Activated T-cell treated with anti-CD3 and anti-CD28 coated beads for 24 hours (primary cell): ENCODE measurements at regions not wholly inside any gene's neighbourhood (a gene's known extent, or its start where the extent isn't known, plus 50 kb on each side); places are given as distances from the start of the nearest gene placed in this dataset.
"Not testable (repeated sequence)": the region's sequence is repeated elsewhere in the genome, so short reads cannot be mapped to it uniquely, and the experiment has no call there.

Source experiments
- DNase-seq: peaks from one replicate; pipeline ENCODE4 v3.0.0-alpha.2; 2020; ENCODE audit warnings: low read depth

DNA sequence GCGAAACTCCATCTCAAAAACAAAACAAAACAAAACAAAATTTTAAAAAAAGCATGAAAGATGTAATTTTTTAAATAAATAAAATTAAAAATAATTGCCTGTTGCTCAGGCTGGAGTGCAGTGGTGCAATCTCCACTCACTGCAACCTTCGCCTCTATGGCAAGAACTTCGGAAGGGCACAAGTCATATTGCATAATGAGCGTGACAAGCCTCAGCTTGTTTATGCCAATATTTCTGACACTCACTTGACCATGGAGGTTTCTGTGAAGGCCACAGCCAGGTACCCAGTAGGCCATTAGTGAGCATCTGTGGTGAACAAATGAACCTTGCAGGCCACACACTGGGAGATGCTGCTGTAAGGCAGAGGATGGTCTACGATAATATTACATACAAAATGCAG is 106.1 kb upstream of the KMT2C start:
- no peak for DNase-seq

GRCh38 chr7:152539190-152539495 is 103.3 kb upstream of the KMT2C start:
- not testable (repeated sequence) for DNase-seq

GRCh38 chr7:152538346-152539189 is 102.8 kb upstream of the KMT2C start:
- not testable (repeated sequence) for DNase-seq

GRCh38 chr7:152537639-152538038 is 101.8 kb upstream of the KMT2C start:
- no peak for DNase-seq

DNA sequence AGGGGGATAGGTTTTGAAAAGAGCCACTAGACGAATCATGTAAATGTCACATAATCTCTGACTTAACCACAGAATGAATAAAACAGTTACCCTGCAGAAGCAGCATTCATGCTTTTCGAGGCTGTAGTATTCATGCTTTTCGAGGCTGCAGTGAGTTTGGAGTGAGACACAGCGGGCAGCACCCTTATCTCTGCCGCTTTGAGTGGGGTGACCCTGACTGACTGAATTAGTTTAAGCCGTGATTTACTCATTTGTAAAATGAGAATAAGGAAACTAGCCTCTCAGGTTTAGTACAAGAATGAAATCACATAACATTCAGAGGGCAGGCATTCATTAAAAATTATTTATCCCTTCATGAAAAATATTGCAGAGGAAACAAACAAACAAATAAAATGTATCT is 92.8 kb upstream of the KMT2C start:
- no peak for DNase-seq

DNA sequence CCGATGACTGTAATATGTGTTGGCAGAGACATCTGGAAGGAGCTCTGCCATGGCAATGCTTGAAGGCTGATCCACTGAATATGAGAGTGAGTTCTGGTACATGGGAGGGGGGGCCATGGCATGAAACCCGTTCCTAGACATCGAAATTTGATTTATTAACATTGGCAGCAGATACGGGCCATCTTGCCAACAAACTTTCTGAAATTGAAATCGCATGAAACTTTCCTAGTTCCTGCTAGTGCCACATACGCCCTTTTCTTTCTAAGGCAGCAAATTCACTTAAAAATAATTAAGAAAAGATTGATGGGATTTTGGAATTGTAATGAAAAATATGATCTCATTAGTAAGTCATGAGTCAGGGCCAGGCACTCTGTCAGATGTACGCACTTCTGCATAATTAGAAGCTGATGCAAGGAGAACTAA is 91.8 kb upstream of the KMT2C start:
- DNase-seq, result no peak

GRCh38 chr7:152523916-152524315 is 88.1 kb upstream of the KMT2C start:
- no peak for DNase-seq

GRCh38 chr7:152522571-152523067 is 86.8 kb upstream of the KMT2C start:
- no peak for DNase-seq

DNA sequence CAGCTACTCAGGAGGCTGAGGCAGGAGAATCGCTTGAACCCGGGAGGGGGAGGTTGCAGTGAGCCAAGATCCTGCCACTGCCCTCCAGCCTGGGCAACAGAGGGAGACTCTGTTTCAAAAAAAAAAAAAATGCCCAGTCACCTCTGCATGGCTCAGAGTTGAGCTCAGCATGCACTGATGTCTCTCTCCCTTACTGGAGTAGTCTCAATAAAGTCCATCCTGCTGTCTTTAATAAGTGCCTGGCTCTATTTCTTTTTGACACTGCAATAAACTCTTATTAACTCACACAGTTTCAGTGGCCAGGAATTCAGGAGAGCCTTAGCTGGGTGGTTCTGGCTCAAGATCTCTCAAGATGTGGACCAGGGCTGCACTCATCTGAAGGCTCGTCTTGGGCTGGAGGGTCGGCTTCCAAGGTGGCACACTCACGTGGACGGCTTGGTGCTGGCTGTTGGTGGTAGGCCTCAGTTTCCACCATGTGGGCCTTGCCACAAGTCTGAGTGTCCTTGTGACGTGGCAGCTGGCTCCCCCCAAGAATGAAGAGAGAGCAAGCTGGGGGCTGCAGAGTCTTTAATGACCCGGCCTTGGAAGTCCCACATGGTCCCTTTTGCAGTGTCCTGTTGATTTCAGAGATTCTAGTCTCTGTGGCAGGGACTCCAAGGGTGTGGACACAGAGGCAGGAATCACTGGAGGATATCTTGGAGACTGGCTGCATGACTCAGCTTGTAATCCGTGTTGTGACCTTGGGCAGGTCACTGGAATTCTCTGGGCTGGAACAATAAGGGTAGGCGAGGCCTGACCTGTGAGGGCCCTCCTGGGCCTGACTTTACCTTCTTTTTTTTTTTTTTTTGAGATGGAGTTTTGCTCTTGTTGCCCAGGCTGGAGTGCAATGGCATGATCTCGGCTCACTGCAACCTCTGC is 85.9 kb upstream of the KMT2C start:
- no peak for DNase-seq

DNA sequence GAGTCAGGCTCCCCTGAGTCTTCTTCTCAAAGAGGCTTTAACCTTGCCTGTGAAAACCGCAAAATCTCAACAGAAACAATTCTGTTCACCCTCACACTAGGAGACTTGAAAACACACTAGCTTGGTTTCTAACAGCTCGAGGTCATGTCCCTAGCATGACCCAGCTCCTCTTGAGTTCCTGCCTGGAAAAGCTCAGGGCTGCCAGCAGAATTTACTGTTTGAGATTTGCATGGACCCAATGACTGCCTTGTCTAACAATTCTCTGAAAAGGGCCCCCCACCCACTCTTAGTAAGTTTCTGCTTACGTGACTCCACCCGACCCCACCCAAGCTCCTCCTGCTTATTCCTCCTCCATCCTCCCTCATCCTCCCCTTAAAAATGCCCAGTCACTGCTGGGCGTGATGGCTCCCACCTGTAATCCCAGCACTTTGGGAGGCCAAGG is 85.1 kb upstream of the KMT2C start:
- DNase-seq, result no peak

GRCh38 chr7:152519290-152519689 is 83.5 kb upstream of the KMT2C start:
- DNase-seq, result no peak

GRCh38 chr7:152516216-152516615 is 80.4 kb upstream of the KMT2C start:
- DNase-seq, result no peak

- DNase-seq, result not testable (repeated sequence)
Measured at GRCh38 chr7:152515266-152515950, 79.6 kb upstream of the KMT2C start.

- no peak for DNase-seq
Measured at GRCh38 chr7:152514771-152515105, 78.9 kb upstream of the KMT2C start.

DNA sequence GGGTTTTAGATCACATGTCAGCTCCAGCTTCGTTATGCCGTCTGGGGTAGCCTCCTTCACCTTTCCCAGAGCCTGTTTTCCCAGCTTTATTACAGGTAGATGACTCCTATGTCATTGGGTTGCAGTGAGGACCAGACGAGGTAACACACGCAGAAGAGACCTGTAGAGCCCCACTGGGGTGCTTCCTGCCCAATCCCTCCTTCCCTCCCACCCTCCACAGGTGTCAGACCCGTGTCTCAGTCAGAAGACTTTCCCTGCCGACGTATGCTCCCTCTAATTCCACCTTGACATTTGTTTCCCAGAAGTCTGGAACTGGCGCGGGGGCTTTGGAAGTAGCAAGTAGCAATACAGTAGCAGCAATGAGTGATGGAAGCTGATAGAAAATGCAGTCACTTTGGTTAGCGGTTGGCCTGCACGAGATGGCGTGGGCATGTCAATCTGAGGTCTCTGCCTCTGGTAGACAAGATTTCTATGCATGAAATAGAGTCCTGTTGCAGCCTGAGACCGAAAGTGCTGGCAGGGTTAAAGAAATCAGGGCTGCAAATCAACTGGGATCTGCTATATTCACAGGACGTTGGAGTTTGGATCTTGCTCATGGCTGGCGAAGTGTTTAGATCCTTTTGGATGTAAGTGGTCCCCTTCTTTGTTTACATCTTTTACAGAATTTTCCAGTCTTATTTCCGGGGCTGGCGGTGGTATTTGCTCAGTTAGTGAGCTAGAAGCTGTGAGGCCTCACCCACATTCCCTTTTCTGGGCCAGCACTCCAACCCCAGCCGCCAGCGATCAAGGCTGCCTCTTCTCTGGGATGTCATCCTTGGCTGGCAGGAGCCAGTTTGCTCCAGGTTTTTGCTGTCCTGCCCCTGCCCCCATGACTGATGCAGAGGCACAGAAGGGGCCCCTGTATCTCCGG is 78.3 kb upstream of the KMT2C start:
- no peak for DNase-seq

DNA sequence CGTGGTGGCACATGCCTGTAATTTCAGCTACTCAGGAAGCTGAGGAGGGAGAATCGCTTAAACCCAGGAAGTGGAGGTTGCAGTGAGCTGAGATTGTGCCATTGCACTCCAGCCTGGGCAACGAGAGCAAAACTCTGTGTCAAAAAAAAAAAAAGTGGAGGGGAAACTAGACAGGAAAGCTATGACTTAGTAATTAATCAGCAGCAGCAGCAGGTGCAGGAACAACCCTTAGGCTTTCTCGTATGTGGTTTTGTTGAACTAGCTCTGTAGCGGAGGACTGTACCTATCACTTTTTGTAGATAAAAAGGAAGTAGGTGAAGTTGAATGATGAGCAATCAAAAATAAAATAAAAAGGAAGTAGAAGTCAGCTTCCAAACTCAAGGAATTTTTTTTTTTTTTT is 76.9 kb upstream of the KMT2C start:
- DNase-seq, result peak; percentile 2

- DNase-seq, result no peak
Measured at GRCh38 chr7:152511736-152512135, 75.9 kb upstream of the KMT2C start.

GRCh38 chr7:152508701-152509100 is 72.9 kb upstream of the KMT2C start:
- no peak for DNase-seq

GRCh38 chr7:152505606-152506005 is 69.8 kb upstream of the KMT2C start:
- DNase-seq, result no peak

GRCh38 chr7:152504816-152505215 is 69.0 kb upstream of the KMT2C start:
- DNase-seq, result no peak

DNA sequence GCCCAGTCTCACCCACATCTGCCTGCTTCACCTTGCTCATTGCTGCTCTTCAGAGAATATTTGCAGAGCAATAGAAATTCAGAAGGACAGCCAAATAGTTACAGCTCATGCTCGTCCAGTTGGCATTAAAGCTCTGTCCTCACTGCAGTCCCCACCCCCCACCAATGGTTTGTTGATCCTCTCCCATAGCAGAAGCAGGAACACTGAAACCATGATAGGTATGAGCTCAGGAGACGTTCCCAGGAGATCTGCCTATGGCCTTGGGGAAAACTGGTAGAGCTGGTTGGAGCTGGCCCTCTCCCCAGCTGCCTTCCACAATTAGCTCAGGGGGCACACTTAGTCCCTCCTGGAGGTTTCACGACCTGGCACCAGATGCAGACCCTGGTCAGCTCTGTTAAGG is 68.6 kb upstream of the KMT2C start:
- DNase-seq, result no peak
